Caco-2 (cell line): ENCODE measurements at regions not wholly inside any gene's neighbourhood (a gene's known extent, or its start where the extent isn't known, plus 50 kb on each side); places are given as distances from the start of the nearest gene placed in this dataset.

Source experiments
- BruUV-seq: library from RNA; stranded (reverse); fragments of 400-500 nt; replicated peaks from 2 replicates; lab custom pipeline; 2021; lab: Mats Ljungman, UMichigan
- CTCF ChIA-PET: fragments of 300-600 bp; sonication (Branson Sonifier 250); formaldehyde crosslinking; loops from one replicate; lab custom pipeline; 2022; ENCODE audit warnings: antibody characterized with exemption; lab: Charles Lee
- POLR2A ChIA-PET: fragments of 300-600 bp; sonication (Branson Sonifier 250); formaldehyde crosslinking; loops from one replicate; lab custom pipeline; 2022; ENCODE audit warnings: antibody characterized with exemption; lab: Charles Lee
- DNase-seq, 2 experiments: peaks; one replicate each; pipeline versions ENCODE4 v3.0.0 to v3.0.0-alpha.2; 2020 to 2022
- H3K27me3 ChIP-seq: replicated peaks from 2 replicates; pipeline ENCODE4 v1.6.0; 2011; ENCODE audit warnings: low read length; ENCODE audit not compliant: control insufficient read depth, insufficient read depth
- H3K36me3 ChIP-seq: 2 replicates; pipeline ENCODE4 v1.5.1; 2011; ENCODE audit warnings: low read length; ENCODE audit not compliant: control insufficient read depth, insufficient read depth
- H3K4me1 ChIP-seq: fragments of 250-450 bp; sonication (Bioruptor Pico); 2 replicates; pipeline ENCODE4 v1.5.1; 2020; ENCODE audit warnings: mild to moderate bottlenecking
- H3K4me3 ChIP-seq: 2 replicates; pipeline ENCODE4 v1.5.1; 2011; ENCODE audit warnings: low read depth, mild to moderate bottlenecking, control low read depth, low read length
- H3K9me3 ChIP-seq: fragments of 250-450 bp; sonication (Bioruptor Pico); 2 replicates; pipeline ENCODE4 v1.5.1; 2020; ENCODE audit warnings: mild to moderate bottlenecking, moderate library complexity
- H3K27ac Mint-ChIP-seq: one replicate; pipeline ENCODE4 v1.8.0; 2022; ENCODE audit warnings: mixed read lengths; ENCODE audit not compliant: unreplicated experiment
- H3K27me3 Mint-ChIP-seq: one replicate; pipeline ENCODE4 v1.8.0; 2022; ENCODE audit warnings: mixed read lengths; ENCODE audit not compliant: insufficient read depth, unreplicated experiment
- H3K36me3 Mint-ChIP-seq: one replicate; pipeline ENCODE4 v1.8.0; 2022; ENCODE audit warnings: mild to moderate bottlenecking, mixed read lengths; ENCODE audit not compliant: insufficient read depth, unreplicated experiment
- H3K4me1 Mint-ChIP-seq: one replicate; pipeline ENCODE4 v1.8.0; 2022; ENCODE audit warnings: low read depth, mixed read lengths; ENCODE audit not compliant: unreplicated experiment
- H3K4me3 Mint-ChIP-seq: one replicate; pipeline ENCODE4 v1.8.0; 2022; ENCODE audit warnings: mild to moderate bottlenecking, moderate library complexity, mixed read lengths; ENCODE audit not compliant: unreplicated experiment
- H3K9me3 Mint-ChIP-seq: one replicate; pipeline ENCODE4 v1.8.0; 2022; ENCODE audit warnings: mixed read lengths; ENCODE audit not compliant: unreplicated experiment
- CTCF ChIP-seq, 2 experiments: fragments of 200-600 bp in 1 of 2; IDR thresholded peaks; 1 replicate in 1 of 2; 2 replicates in 1 of 2; pipeline versions ENCODE4 v1.5.1 to v1.8.0; 2011 to 2022; ENCODE audit warnings: antibody characterized with exemption in 1 of 2, control low read depth in 1 of 2, inconsistent platforms in 1 of 2, low read depth in 1 of 2, low read length in 1 of 2, mild to moderate bottlenecking in 1 of 2, moderate library complexity in 1 of 2; ENCODE audit not compliant: insufficient read depth in 1 of 2, severe bottlenecking in 1 of 2, unreplicated experiment in 1 of 2
- intact Hi-C: fragments of 100-400 bp; cut with micrococcal nuclease; formaldehyde crosslinking; loops from one replicate; pipeline ENCODE4 v1.10.0; 2022; ENCODE audit not compliant: unreplicated experiment

GRCh38 chr3:191076903-191077552 is 122.0 kb upstream of the OSTN start:
- H3K9me3 Mint-ChIP-seq = peaks cover 10% of the 10 kb centered on the region
- no peaks in the 10 kb centered on the region for H3K9me3 ChIP-seq
- no peak overlapping the region for H3K4me3 ChIP-seq
- DNase-seq = no peak
- CTCF ChIA-PET = no interaction called here
- no peaks in the 10 kb centered on the region for H3K27me3 ChIP-seq
- H3K36me3 Mint-ChIP-seq = no peaks in the 10 kb centered on the region
- POLR2A ChIA-PET = no interaction called here
- H3K27me3 Mint-ChIP-seq = no peaks in the 10 kb centered on the region
- H3K4me3 Mint-ChIP-seq = no peak overlapping the region
- intact Hi-C loops = no loop called here
- H3K36me3 ChIP-seq = no peaks in the 10 kb centered on the region
- no peaks in the 10 kb centered on the region for H3K4me1 ChIP-seq
- TF ChIP-seq CTCF (IDR thresholded peaks at IDR 0.05; ENCODE audit: insufficient read depth in 1 of 2, low read depth in 1 of 2, low read length in 1 of 2, severe bottlenecking in 1 of 2, unreplicated experiment in 1 of 2) = no peak
- no peak overlapping the region for H3K27ac Mint-ChIP-seq
- no peaks in the 10 kb centered on the region for H3K4me1 Mint-ChIP-seq
- BruUV-seq = no TSS peak

- no peak for DNase-seq
- Histone ChIP-seq H3K4me1 (no peaks in the 10 kb centered on the region), H3K27me3 (no peaks in the 10 kb centered on the region), H3K4me3 (no peak overlapping the region), H3K36me3 (no peaks in the 10 kb centered on the region), H3K9me3 (no peaks in the 10 kb centered on the region)
- ChIA-PET POLR2A (no interaction called here), CTCF (no interaction called here)
- peaks cover 10% of the 10 kb centered on the region for H3K9me3 Mint-ChIP-seq
- H3K4me1 Mint-ChIP-seq = no peaks in the 10 kb centered on the region
- H3K27ac Mint-ChIP-seq = no peak overlapping the region
- H3K36me3 Mint-ChIP-seq = no peaks in the 10 kb centered on the region
- no peak overlapping the region for H3K4me3 Mint-ChIP-seq
- TF ChIP-seq CTCF (IDR thresholded peaks at IDR 0.05; ENCODE audit: insufficient read depth in 1 of 2, low read depth in 1 of 2, low read length in 1 of 2, severe bottlenecking in 1 of 2, unreplicated experiment in 1 of 2) = no peak
- no peaks in the 10 kb centered on the region for H3K27me3 Mint-ChIP-seq
- BruUV-seq = no TSS peak
- intact Hi-C loops = no loop called here
Measured at GRCh38 chr3:191074511-191074910, 124.5 kb upstream of the OSTN start.

DNA sequence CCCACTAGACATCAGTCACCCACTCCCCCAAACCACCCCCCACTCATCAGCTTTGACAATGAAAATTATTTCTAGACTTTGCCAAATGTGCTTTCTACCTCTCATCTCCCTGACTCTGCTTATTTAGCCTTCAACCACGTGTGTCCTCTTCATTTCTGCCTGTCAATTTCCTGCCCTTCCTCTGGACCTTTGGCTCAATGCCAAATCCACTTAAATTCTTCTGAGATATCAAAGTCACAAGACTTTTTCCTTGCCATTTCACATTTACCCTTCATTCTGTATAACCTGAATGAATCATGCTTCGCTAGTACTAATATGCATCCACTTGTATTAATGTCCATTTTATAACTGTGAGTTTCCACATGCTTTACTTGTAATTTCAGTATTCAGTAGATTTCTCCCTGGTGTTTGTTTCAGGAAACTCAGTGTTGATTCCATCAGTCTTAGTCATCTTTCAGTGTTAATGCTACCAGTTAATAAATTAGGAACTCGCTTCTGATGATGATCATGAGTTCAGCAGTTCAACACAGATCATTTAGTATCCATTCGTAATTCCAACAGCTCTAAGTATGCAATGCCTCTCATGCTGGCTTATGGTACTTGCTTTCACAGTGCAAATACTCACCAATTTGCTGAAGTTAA is 128.2 kb upstream of the OSTN start:
- Mint-ChIP-seq H3K4me3 (no peak overlapping the region), H3K27ac (no peak overlapping the region), H3K4me1 (no peaks in the 10 kb centered on the region), H3K27me3 (no peaks in the 10 kb centered on the region), H3K36me3 (no peaks in the 10 kb centered on the region), H3K9me3 (no peaks in the 10 kb centered on the region)
- Histone ChIP-seq H3K27me3 (no peaks in the 10 kb centered on the region), H3K4me3 (no peak overlapping the region), H3K9me3 (no peaks in the 10 kb centered on the region), H3K4me1 (no peaks in the 10 kb centered on the region), H3K36me3 (no peaks in the 10 kb centered on the region)
- no peak for TF ChIP-seq CTCF (IDR thresholded peaks at IDR 0.05; ENCODE audit: insufficient read depth in 1 of 2, low read depth in 1 of 2, low read length in 1 of 2, severe bottlenecking in 1 of 2, unreplicated experiment in 1 of 2)
- no peak for DNase-seq
- intact Hi-C loops = no loop called here
- ChIA-PET CTCF (no interaction called here), POLR2A (no interaction called here)
- no TSS peak for BruUV-seq
